ENCODE measurements at regions not wholly inside any gene's neighbourhood (a gene's known extent, or its start where the extent isn't known, plus 50 kb on each side); places are given as distances from the start of the nearest gene placed in this dataset.

GRCh38 chr18:46297124-46297523, 192.9 kb downstream of the HAUS1 start:
- Histone ChIP-seq H3K9me3 (ENCODE audit: control insufficient read depth, low read length) (no peaks in the 10 kb centered on the region), H3K4me1 (ENCODE audit: control insufficient read depth, insufficient read depth, low read length) (no peaks in the 10 kb centered on the region), H3K27me3 (replicated peaks; ENCODE audit: control insufficient read depth, insufficient read depth, low read length) (peaks cover 46% of the 10 kb centered on the region), H3K9ac (ENCODE audit: low read length) (no peak overlapping the region), H3K36me3 (ENCODE audit: control insufficient read depth, insufficient read depth, low read length, severe bottlenecking) (no peaks in the 10 kb centered on the region), H3K4me3 (ENCODE audit: low read length) (no peak overlapping the region)
- DNase-seq (ENCODE audit: low read depth), result no peak

- no peaks in the 10 kb centered on the region for H3K4me1 ChIP-seq (ENCODE audit: control insufficient read depth, insufficient read depth, low read length)
- H3K9ac ChIP-seq (ENCODE audit: low read length), result no peak overlapping the region
- H3K4me3 ChIP-seq (ENCODE audit: low read length), result no peak overlapping the region
- no peaks in the 10 kb centered on the region for H3K9me3 ChIP-seq (ENCODE audit: control insufficient read depth, low read length)
- no peaks in the 10 kb centered on the region for H3K36me3 ChIP-seq (ENCODE audit: control insufficient read depth, insufficient read depth, low read length, severe bottlenecking)
- peaks cover 46% of the 10 kb centered on the region for H3K27me3 ChIP-seq (replicated peaks; ENCODE audit: control insufficient read depth, insufficient read depth, low read length)
- no peak for DNase-seq (ENCODE audit: low read depth)
Measured at GRCh38 chr18:46297621-46298020, 193.4 kb downstream of the HAUS1 start.

- H3K27me3 ChIP-seq (replicated peaks; ENCODE audit: control insufficient read depth, insufficient read depth, low read length), result peaks cover 51% of the 10 kb centered on the region
- DNase-seq (ENCODE audit: low read depth), result no peak
- no peaks in the 10 kb centered on the region for H3K36me3 ChIP-seq (ENCODE audit: control insufficient read depth, insufficient read depth, low read length, severe bottlenecking)
- H3K9me3 ChIP-seq (ENCODE audit: control insufficient read depth, low read length), result no peaks in the 10 kb centered on the region
- H3K4me3 ChIP-seq (ENCODE audit: low read length), result no peak overlapping the region
- H3K9ac ChIP-seq (ENCODE audit: low read length), result no peak overlapping the region
- H3K4me1 ChIP-seq (ENCODE audit: control insufficient read depth, insufficient read depth, low read length), result no peaks in the 10 kb centered on the region
Measured at GRCh38 chr18:46298511-46298910, 194.3 kb downstream of the HAUS1 start.

- Histone ChIP-seq H3K36me3 (ENCODE audit: control insufficient read depth, insufficient read depth, low read length, severe bottlenecking) (no peaks in the 10 kb centered on the region), H3K9ac (ENCODE audit: low read length) (no peak overlapping the region), H3K4me1 (ENCODE audit: control insufficient read depth, insufficient read depth, low read length) (no peaks in the 10 kb centered on the region), H3K27me3 (replicated peaks; ENCODE audit: control insufficient read depth, insufficient read depth, low read length) (peaks cover 48% of the 10 kb centered on the region), H3K4me3 (ENCODE audit: low read length) (no peak overlapping the region), H3K9me3 (ENCODE audit: control insufficient read depth, low read length) (no peaks in the 10 kb centered on the region)
- DNase-seq (ENCODE audit: low read depth), result no peak
Measured at GRCh38 chr18:46299465-46300008, 195.4 kb downstream of the HAUS1 start.

- no peaks in the 10 kb centered on the region for H3K4me1 ChIP-seq (ENCODE audit: control insufficient read depth, insufficient read depth, low read length)
- peaks cover 2% of the 10 kb centered on the region for H3K9me3 ChIP-seq (ENCODE audit: control insufficient read depth, low read length)
- DNase-seq (ENCODE audit: low read depth), result no peak
- no peak overlapping the region for H3K4me3 ChIP-seq (ENCODE audit: low read length)
- no peak overlapping the region for H3K9ac ChIP-seq (ENCODE audit: low read length)
- H3K27me3 ChIP-seq (replicated peaks; ENCODE audit: control insufficient read depth, insufficient read depth, low read length), result peaks cover 40% of the 10 kb centered on the region
- no peaks in the 10 kb centered on the region for H3K36me3 ChIP-seq (ENCODE audit: control insufficient read depth, insufficient read depth, low read length, severe bottlenecking)
Measured at GRCh38 chr18:46301081-46301480, 196.9 kb downstream of the HAUS1 start.

- Histone ChIP-seq H3K27me3 (replicated peaks; ENCODE audit: control insufficient read depth, insufficient read depth, low read length) (peaks cover 37% of the 10 kb centered on the region), H3K9me3 (ENCODE audit: control insufficient read depth, low read length) (peaks cover 7% of the 10 kb centered on the region), H3K9ac (ENCODE audit: low read length) (no peak overlapping the region), H3K4me1 (ENCODE audit: control insufficient read depth, insufficient read depth, low read length) (no peaks in the 10 kb centered on the region), H3K36me3 (ENCODE audit: control insufficient read depth, insufficient read depth, low read length, severe bottlenecking) (no peaks in the 10 kb centered on the region), H3K4me3 (ENCODE audit: low read length) (no peak overlapping the region)
- DNase-seq (ENCODE audit: low read depth), result no peak
Measured at GRCh38 chr18:46301571-46301970, 197.4 kb downstream of the HAUS1 start.

- H3K4me3 ChIP-seq (ENCODE audit: low read length), result no peak overlapping the region
- H3K9me3 ChIP-seq (ENCODE audit: control insufficient read depth, low read length), result peaks cover 17% of the 10 kb centered on the region
- no peak overlapping the region for H3K9ac ChIP-seq (ENCODE audit: low read length)
- H3K36me3 ChIP-seq (ENCODE audit: control insufficient read depth, insufficient read depth, low read length, severe bottlenecking), result no peaks in the 10 kb centered on the region
- no peak for DNase-seq (ENCODE audit: low read depth)
- H3K4me1 ChIP-seq (ENCODE audit: control insufficient read depth, insufficient read depth, low read length), result no peaks in the 10 kb centered on the region
- peaks cover 38% of the 10 kb centered on the region for H3K27me3 ChIP-seq (replicated peaks; ENCODE audit: control insufficient read depth, insufficient read depth, low read length)
Measured at GRCh38 chr18:46302528-46303485, 198.6 kb downstream of the HAUS1 start.

GRCh38 chr18:46310258-46310657, 206.1 kb downstream of the HAUS1 start:
- Histone ChIP-seq H3K9ac (ENCODE audit: low read length) (no peak overlapping the region), H3K27me3 (replicated peaks; ENCODE audit: control insufficient read depth, insufficient read depth, low read length) (peaks cover 24% of the 10 kb centered on the region), H3K4me3 (ENCODE audit: low read length) (no peak overlapping the region), H3K36me3 (ENCODE audit: control insufficient read depth, insufficient read depth, low read length, severe bottlenecking) (no peaks in the 10 kb centered on the region), H3K4me1 (ENCODE audit: control insufficient read depth, insufficient read depth, low read length) (no peaks in the 10 kb centered on the region), H3K9me3 (ENCODE audit: control insufficient read depth, low read length) (peaks cover 19% of the 10 kb centered on the region)
- no peak for DNase-seq (ENCODE audit: low read depth)

GRCh38 chr18:46310675-46311345, 206.6 kb downstream of the HAUS1 start:
- Histone ChIP-seq H3K9ac (ENCODE audit: low read length) (no peak overlapping the region), H3K27me3 (replicated peaks; ENCODE audit: control insufficient read depth, insufficient read depth, low read length) (peaks cover 25% of the 10 kb centered on the region), H3K36me3 (ENCODE audit: control insufficient read depth, insufficient read depth, low read length, severe bottlenecking) (no peaks in the 10 kb centered on the region), H3K4me1 (ENCODE audit: control insufficient read depth, insufficient read depth, low read length) (no peaks in the 10 kb centered on the region), H3K9me3 (ENCODE audit: control insufficient read depth, low read length) (peaks cover 22% of the 10 kb centered on the region), H3K4me3 (ENCODE audit: low read length) (no peak overlapping the region)
- no peak for DNase-seq (ENCODE audit: low read depth)

- H3K27me3 ChIP-seq (replicated peaks; ENCODE audit: control insufficient read depth, insufficient read depth, low read length), result peaks cover 27% of the 10 kb centered on the region
- no peak for DNase-seq (ENCODE audit: low read depth)
- no peaks in the 10 kb centered on the region for H3K4me1 ChIP-seq (ENCODE audit: control insufficient read depth, insufficient read depth, low read length)
- no peak overlapping the region for H3K4me3 ChIP-seq (ENCODE audit: low read length)
- H3K9me3 ChIP-seq (ENCODE audit: control insufficient read depth, low read length), result peaks cover 16% of the 10 kb centered on the region
- no peak overlapping the region for H3K9ac ChIP-seq (ENCODE audit: low read length)
- H3K36me3 ChIP-seq (ENCODE audit: control insufficient read depth, insufficient read depth, low read length, severe bottlenecking), result no peaks in the 10 kb centered on the region
Measured at GRCh38 chr18:46311491-46311890, 207.3 kb downstream of the HAUS1 start.

- Histone ChIP-seq H3K36me3 (ENCODE audit: control insufficient read depth, insufficient read depth, low read length, severe bottlenecking) (no peaks in the 10 kb centered on the region), H3K4me3 (ENCODE audit: low read length) (no peak overlapping the region), H3K4me1 (ENCODE audit: control insufficient read depth, insufficient read depth, low read length) (no peaks in the 10 kb centered on the region), H3K9ac (ENCODE audit: low read length) (no peak overlapping the region), H3K9me3 (ENCODE audit: control insufficient read depth, low read length) (peaks cover 11% of the 10 kb centered on the region), H3K27me3 (replicated peaks; ENCODE audit: control insufficient read depth, insufficient read depth, low read length) (peaks cover 27% of the 10 kb centered on the region)
- no peak for DNase-seq (ENCODE audit: low read depth)
Measured at GRCh38 chr18:46312221-46312620, 208.0 kb downstream of the HAUS1 start.

All from adipocyte (in vitro differentiated cells).